ENCODE measurements at regions not wholly inside any gene's neighbourhood (a gene's known extent, or its start where the extent isn't known, plus 50 kb on each side); places are given as distances from the start of the nearest gene placed in this dataset.

DNA sequence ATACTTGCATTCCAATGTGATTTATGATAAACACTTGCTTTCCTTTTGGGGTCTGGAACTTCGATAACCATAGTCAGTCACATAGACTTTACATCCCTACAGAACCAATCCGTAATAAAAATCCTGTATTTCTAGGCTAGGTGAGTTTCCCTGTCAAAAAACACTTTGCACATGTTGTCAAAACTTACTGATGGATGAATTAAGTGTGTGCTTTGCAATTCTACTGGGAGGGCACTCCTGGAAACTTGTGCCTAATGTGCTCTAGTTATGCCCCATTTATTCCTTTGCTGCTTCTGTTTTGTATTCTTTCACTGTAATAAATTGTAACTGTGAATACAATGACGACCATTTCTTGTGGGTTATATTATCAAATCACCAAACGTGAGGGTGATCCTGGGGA is 684.8 kb upstream of the PCDH15 start:
- no peaks in the 10 kb centered on the region for H3K9me3 ChIP-seq (ENCODE audit: insufficient read depth, low read depth, low read length)
- no peaks in the 10 kb centered on the region for H3K4me1 ChIP-seq (ENCODE audit: control insufficient read depth in 1 of 2, insufficient read depth in 2 of 2, low read length in 2 of 2)
- no peak overlapping the region for H3K4me2 ChIP-seq (ENCODE audit: low read length)
- no peak overlapping the region for H2AK5ac ChIP-seq (ENCODE audit: low read length)
- H3K79me2 ChIP-seq (ENCODE audit: control insufficient read depth, insufficient read depth, low read length, poor library complexity) = no peaks in the 10 kb centered on the region
- no CpG with 5 or more reads among the region's 4 CpGs for WGBS (ENCODE audit: extremely low coverage, insufficient coverage, insufficient read length)
- no peak overlapping the region for H3K9ac ChIP-seq (ENCODE audit: low read length)
- H4K91ac ChIP-seq (ENCODE audit: low read depth, low read length) = no peak overlapping the region
- H3K36me3 ChIP-seq (ENCODE audit: control insufficient read depth in 1 of 2, insufficient read depth in 2 of 2, low read length in 2 of 2) = no peaks in the 10 kb centered on the region
- no peak overlapping the region for H2BK12ac ChIP-seq (ENCODE audit: low read length)
- no peak overlapping the region for H2BK120ac ChIP-seq (ENCODE audit: insufficient read depth, low read length, poor library complexity)
- no peak overlapping the region for H3K23ac ChIP-seq (ENCODE audit: low read length)
- H3K4me3 ChIP-seq (ENCODE audit: low read depth, low read length) = no peak overlapping the region
- no peak overlapping the region for H2AFZ ChIP-seq (ENCODE audit: insufficient read depth, low read length, poor library complexity)
- no peak overlapping the region for H3K4ac ChIP-seq (ENCODE audit: low read depth, low read length)
- H3K14ac ChIP-seq (ENCODE audit: low read length) = no peak overlapping the region
- H4K12ac ChIP-seq (ENCODE audit: low read depth, low read length) = no peak overlapping the region
- no peaks in the 10 kb centered on the region for H3K27me3 ChIP-seq (ENCODE audit: insufficient read depth, low read length)
- no peak overlapping the region for H4K8ac ChIP-seq (ENCODE audit: low read depth, low read length)
- no peak for DNase-seq
- H3K27ac ChIP-seq (ENCODE audit: low read depth, low read length) = no peak overlapping the region
- H2BK5ac ChIP-seq (ENCODE audit: low read depth, low read length, poor library complexity) = no peak overlapping the region
- no peaks in the 10 kb centered on the region for H3K79me1 ChIP-seq (ENCODE audit: low read length)
- H3K18ac ChIP-seq (ENCODE audit: low read length) = no peak overlapping the region

DNA sequence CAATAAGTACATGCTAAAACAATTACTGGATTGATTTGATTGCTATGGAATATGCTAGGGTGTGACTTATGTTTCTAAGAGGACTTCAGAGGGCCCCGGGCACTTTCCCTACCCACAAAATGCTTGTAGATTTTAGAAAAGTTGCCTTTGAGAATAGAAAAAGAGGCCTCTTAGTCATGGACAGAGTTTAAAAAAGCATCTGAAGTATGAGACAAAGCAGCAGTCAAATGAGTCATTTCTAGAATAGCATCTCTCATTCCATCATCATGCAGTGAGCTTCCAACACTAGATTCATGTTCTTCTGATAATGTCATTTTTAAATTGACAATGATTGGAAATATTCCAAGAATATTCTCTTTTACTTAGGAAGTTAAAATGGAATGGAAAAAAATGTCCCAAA is 675.1 kb upstream of the PCDH15 start:
- no peak overlapping the region for H3K4me3 ChIP-seq (ENCODE audit: low read depth, low read length)
- H3K4me2 ChIP-seq (ENCODE audit: low read length) = no peak overlapping the region
- no peak overlapping the region for H3K14ac ChIP-seq (ENCODE audit: low read length)
- H2BK5ac ChIP-seq (ENCODE audit: low read depth, low read length, poor library complexity) = no peak overlapping the region
- H3K36me3 ChIP-seq (ENCODE audit: control insufficient read depth in 1 of 2, insufficient read depth in 2 of 2, low read length in 2 of 2) = no peaks in the 10 kb centered on the region
- DNase-seq = peak; percentile 62 to 70
- H3K27ac ChIP-seq (ENCODE audit: low read depth, low read length) = no peak overlapping the region
- H3K23ac ChIP-seq (ENCODE audit: low read length) = no peak overlapping the region
- no peak overlapping the region for H2AK5ac ChIP-seq (ENCODE audit: low read length)
- H2AFZ ChIP-seq (ENCODE audit: insufficient read depth, low read length, poor library complexity) = no peak overlapping the region
- no peak overlapping the region for H3K18ac ChIP-seq (ENCODE audit: low read length)
- H2BK120ac ChIP-seq (ENCODE audit: insufficient read depth, low read length, poor library complexity) = no peak overlapping the region
- no peaks in the 10 kb centered on the region for H3K9me3 ChIP-seq (ENCODE audit: insufficient read depth, low read depth, low read length)
- H3K4ac ChIP-seq (ENCODE audit: low read depth, low read length) = no peak overlapping the region
- no peaks in the 10 kb centered on the region for H3K79me1 ChIP-seq (ENCODE audit: low read length)
- H4K91ac ChIP-seq (ENCODE audit: low read depth, low read length) = no peak overlapping the region
- H3K4me1 ChIP-seq (ENCODE audit: control insufficient read depth in 1 of 2, insufficient read depth in 2 of 2, low read length in 2 of 2) = no peaks in the 10 kb centered on the region
- H4K12ac ChIP-seq (ENCODE audit: low read depth, low read length) = no peak overlapping the region
- H4K8ac ChIP-seq (ENCODE audit: low read depth, low read length) = no peak overlapping the region
- H3K79me2 ChIP-seq (ENCODE audit: control insufficient read depth, insufficient read depth, low read length, poor library complexity) = no peaks in the 10 kb centered on the region
- H3K27me3 ChIP-seq (ENCODE audit: insufficient read depth, low read length) = no peaks in the 10 kb centered on the region
- no peak overlapping the region for H3K9ac ChIP-seq (ENCODE audit: low read length)
- whole genome bisulfite sequencing (ENCODE audit: extremely low coverage, insufficient coverage, insufficient read length) = no CpG with 5 or more reads among the region's 1 CpG
- H2BK12ac ChIP-seq (ENCODE audit: low read length) = no peak overlapping the region

DNA sequence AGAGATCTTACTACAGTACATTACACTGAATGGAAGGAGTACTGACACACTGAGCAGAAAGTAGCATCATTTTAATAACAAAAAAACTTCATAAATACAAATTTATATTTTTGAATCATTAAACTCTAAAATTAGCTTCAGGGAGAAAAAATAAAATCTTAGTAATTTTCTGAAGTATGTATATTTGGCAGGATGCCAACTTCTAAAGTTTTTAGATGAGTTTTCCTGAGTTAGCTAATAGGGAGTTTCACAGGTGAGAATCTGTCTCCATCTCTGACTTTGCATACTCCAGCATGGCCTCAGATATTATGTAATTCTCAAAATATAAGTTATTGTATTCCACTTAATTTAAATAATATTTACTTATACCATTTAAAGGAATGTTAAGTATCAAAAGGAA is 673.2 kb upstream of the PCDH15 start:
- Histone ChIP-seq H3K14ac (ENCODE audit: low read length) (no peak overlapping the region), H3K36me3 (ENCODE audit: control insufficient read depth in 1 of 2, insufficient read depth in 2 of 2, low read length in 2 of 2) (no peaks in the 10 kb centered on the region), H3K4ac (ENCODE audit: low read depth, low read length) (no peak overlapping the region), H3K4me1 (ENCODE audit: control insufficient read depth in 1 of 2, insufficient read depth in 2 of 2, low read length in 2 of 2) (no peaks in the 10 kb centered on the region), H3K23ac (ENCODE audit: low read length) (no peak overlapping the region), H3K27me3 (ENCODE audit: insufficient read depth, low read length) (no peaks in the 10 kb centered on the region), H3K79me1 (ENCODE audit: low read length) (no peaks in the 10 kb centered on the region), H4K12ac (ENCODE audit: low read depth, low read length) (no peak overlapping the region), H3K27ac (ENCODE audit: low read depth, low read length) (no peak overlapping the region), H2BK12ac (ENCODE audit: low read length) (no peak overlapping the region), H2BK5ac (ENCODE audit: low read depth, low read length, poor library complexity) (no peak overlapping the region), H3K4me3 (ENCODE audit: low read depth, low read length) (no peak overlapping the region), H3K9ac (ENCODE audit: low read length) (no peak overlapping the region), H2AFZ (ENCODE audit: insufficient read depth, low read length, poor library complexity) (no peak overlapping the region), H4K8ac (ENCODE audit: low read depth, low read length) (no peak overlapping the region), H2AK5ac (ENCODE audit: low read length) (no peak overlapping the region), H3K9me3 (ENCODE audit: insufficient read depth, low read depth, low read length) (no peaks in the 10 kb centered on the region), H3K4me2 (ENCODE audit: low read length) (no peak overlapping the region), H4K91ac (ENCODE audit: low read depth, low read length) (no peak overlapping the region), H2BK120ac (ENCODE audit: insufficient read depth, low read length, poor library complexity) (no peak overlapping the region), H3K79me2 (ENCODE audit: control insufficient read depth, insufficient read depth, low read length, poor library complexity) (no peaks in the 10 kb centered on the region), H3K18ac (ENCODE audit: low read length) (no peak overlapping the region)
- no peak for DNase-seq

DNA sequence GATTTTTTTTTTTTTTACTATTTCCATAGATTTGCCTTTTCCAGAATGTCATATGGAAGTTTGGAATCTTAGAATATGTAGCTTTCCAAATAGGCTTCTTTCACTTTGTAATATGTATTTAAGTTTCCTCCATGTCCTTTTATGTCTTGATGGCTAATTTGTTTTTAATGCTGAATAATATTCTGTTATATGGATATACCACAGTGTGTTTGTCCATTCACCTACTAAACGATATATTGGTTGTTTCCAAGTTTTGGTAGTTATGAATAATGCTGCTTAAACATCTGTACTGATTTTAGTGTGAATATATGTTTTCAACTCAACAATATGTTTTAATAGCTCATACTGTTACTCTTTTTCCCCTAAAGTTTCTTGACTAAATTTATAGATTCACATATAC is 669.8 kb upstream of the PCDH15 start:
- H3K18ac ChIP-seq (ENCODE audit: low read length) = no peak overlapping the region
- no peaks in the 10 kb centered on the region for H3K36me3 ChIP-seq (ENCODE audit: control insufficient read depth in 1 of 2, insufficient read depth in 2 of 2, low read length in 2 of 2)
- H3K27ac ChIP-seq (ENCODE audit: low read depth, low read length) = no peak overlapping the region
- no CpG with 5 or more reads among the region's 1 CpG for WGBS (ENCODE audit: extremely low coverage, insufficient coverage, insufficient read length)
- no peak overlapping the region for H2BK12ac ChIP-seq (ENCODE audit: low read length)
- H3K14ac ChIP-seq (ENCODE audit: low read length) = no peak overlapping the region
- H4K12ac ChIP-seq (ENCODE audit: low read depth, low read length) = no peak overlapping the region
- H3K27me3 ChIP-seq (ENCODE audit: insufficient read depth, low read length) = no peaks in the 10 kb centered on the region
- H3K4ac ChIP-seq (ENCODE audit: low read depth, low read length) = no peak overlapping the region
- H3K9ac ChIP-seq (ENCODE audit: low read length) = no peak overlapping the region
- no peaks in the 10 kb centered on the region for H3K79me1 ChIP-seq (ENCODE audit: low read length)
- H2AFZ ChIP-seq (ENCODE audit: insufficient read depth, low read length, poor library complexity) = no peak overlapping the region
- H4K8ac ChIP-seq (ENCODE audit: low read depth, low read length) = no peak overlapping the region
- no peak overlapping the region for H2BK120ac ChIP-seq (ENCODE audit: insufficient read depth, low read length, poor library complexity)
- H3K4me3 ChIP-seq (ENCODE audit: low read depth, low read length) = no peak overlapping the region
- no peaks in the 10 kb centered on the region for H3K79me2 ChIP-seq (ENCODE audit: control insufficient read depth, insufficient read depth, low read length, poor library complexity)
- H3K23ac ChIP-seq (ENCODE audit: low read length) = no peak overlapping the region
- H3K4me1 ChIP-seq (ENCODE audit: control insufficient read depth in 1 of 2, insufficient read depth in 2 of 2, low read length in 2 of 2) = no peaks in the 10 kb centered on the region
- no peak overlapping the region for H2BK5ac ChIP-seq (ENCODE audit: low read depth, low read length, poor library complexity)
- DNase-seq = no peak
- no peak overlapping the region for H4K91ac ChIP-seq (ENCODE audit: low read depth, low read length)
- no peaks in the 10 kb centered on the region for H3K9me3 ChIP-seq (ENCODE audit: insufficient read depth, low read depth, low read length)
- no peak overlapping the region for H3K4me2 ChIP-seq (ENCODE audit: low read length)
- H2AK5ac ChIP-seq (ENCODE audit: low read length) = no peak overlapping the region

All from trophoblast cell (in vitro differentiated cells and primary cell).